NCI-H1048 (cell line): ENCODE measurements at regions not wholly inside any gene's neighbourhood (a gene's known extent, or its start where the extent isn't known, plus 50 kb on each side); places are given as distances from the start of the nearest gene placed in this dataset.

Experiments used
- DNase-seq: peaks from one replicate; lab custom pipeline; 2025; lab: John Stamatoyannopoulos, UW

DNA sequence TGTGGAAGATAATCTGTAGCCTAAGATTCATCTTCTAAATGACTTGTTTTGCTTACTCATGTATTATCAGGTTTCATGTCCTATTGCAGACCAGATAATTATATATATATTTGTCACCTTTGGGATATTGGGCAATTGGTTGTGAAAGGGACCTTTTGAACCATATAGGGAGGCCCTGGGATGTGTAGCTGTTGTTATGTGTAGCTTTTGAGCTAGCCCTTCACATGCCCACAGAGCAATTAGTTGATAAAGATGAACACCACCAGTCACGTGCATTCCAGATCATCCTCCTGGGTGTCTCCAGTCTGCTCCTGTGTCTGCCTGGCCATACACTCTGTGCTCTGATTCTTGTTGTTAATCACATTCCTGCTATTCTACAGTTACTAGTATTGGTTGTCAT lies 431.2 kb upstream of the FBXO33 start:
- no peak for DNase-seq

DNA sequence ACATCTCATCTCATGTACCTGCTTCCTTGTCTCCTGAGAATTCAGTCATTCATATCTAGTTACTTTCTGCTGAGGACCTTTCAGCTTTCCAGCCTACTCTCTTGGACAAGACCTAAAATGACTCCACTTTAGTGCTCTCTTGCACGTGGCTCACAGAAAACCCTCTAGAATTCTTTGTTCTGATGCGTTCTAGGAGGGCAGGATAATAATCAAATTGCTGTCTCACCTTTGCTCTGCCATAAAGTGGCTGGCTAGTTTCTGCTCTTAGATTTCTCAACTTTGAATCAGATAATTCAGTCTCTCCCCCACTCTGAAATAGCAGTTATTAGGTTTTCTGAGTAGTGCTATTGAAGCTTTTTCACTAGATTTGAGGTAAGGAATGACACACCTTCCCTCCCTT lies 429.5 kb upstream of the FBXO33 start:
- no peak for DNase-seq

DNA sequence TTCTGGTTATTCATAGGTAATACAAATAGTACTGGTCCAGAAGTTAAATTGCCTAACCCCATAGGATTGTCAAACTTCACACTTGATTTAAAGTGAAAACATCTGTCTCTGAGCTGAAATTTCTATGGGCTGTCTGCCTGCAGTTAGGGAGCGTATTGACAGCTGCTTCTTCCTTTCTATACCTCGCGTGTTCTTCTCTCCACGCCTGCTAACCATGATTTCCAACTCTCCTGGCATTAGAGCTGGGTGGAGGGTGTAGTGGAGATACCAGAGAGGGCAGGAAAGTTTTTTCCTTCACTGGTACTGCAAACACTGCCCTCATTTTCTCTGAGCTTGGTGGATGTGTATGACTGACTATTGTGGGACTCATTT lies 429.0 kb upstream of the FBXO33 start:
- DNase-seq, result no peak

DNA sequence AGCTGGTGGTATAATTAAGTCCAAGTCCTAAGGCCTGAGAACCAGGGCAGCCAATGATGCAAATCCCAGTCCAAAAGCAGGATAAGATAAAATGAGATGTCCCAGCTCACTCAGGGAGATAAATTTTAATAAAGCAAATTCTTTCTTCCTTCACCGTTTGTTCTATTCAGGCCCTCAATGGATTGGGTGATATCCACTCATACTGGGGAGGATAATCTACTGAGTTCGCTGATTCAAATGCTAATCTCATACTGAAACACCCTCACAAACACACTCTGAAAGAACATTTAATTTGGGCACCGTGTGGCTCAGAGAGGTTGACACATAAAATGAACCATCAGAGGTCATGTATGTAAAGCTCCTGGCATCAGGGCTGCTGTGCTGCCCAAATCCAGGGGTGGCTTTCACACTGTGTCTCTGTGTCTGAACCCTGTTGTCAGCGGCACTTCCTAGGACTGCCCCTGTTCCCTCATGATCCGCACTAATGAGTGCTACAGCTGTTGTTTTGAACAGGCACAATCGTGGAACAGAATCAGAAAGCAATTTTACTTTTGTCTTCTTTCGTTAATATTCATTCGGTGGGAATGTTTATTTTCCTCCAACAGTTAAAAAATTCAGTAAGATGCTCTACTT lies 428.5 kb upstream of the FBXO33 start:
- no peak for DNase-seq

DNA sequence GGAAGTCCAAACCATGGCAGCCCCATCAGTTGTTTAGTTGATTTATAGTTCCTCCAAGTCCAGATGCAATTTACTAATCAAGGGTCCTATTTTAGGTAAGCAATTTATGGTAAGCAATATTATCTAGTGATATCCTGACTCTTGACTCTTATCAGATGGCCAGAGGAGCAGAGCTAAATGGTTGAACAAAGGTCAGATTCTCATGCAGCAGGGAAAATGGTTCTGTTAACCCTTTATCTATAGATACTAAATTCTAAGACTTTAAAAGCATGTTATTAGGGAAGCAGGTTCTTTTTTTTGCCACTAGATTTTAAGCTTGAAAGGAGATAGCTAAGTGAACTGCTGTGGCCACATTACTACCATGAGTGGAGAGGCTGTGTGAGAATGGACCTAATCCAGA lies 427.1 kb upstream of the FBXO33 start:
- no peak for DNase-seq

DNA sequence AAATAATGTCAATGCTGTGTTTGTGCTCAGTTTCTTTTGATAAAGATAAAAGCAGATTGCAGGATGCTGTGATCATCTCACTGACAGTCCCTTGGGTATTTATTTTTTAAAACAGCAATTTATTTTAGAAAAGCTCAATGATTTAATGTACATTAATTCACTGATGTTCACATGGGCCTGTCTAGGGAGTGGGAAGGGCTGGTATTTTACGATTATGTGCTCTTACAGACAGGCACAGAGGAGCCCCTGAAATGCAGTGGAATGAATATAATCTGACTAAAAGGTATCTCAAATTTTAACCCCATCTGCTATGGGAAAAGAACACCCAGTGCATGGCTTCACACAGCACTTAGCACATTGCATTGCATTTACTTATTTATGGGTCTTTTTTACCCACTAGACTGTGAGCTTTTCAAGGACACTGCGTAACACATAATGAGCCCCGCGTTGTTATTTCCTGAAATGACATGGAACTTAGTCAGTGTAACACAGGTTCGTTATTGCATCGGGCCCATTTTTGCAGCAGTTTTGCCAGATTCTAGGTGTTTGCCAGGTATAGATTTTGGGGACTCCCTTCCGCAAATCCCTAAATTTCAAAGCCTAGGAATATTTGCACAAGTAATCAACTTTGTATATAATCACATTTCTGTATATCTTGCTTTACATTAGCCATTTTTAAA lies 425.3 kb upstream of the FBXO33 start:
- DNase-seq, result no peak

DNA sequence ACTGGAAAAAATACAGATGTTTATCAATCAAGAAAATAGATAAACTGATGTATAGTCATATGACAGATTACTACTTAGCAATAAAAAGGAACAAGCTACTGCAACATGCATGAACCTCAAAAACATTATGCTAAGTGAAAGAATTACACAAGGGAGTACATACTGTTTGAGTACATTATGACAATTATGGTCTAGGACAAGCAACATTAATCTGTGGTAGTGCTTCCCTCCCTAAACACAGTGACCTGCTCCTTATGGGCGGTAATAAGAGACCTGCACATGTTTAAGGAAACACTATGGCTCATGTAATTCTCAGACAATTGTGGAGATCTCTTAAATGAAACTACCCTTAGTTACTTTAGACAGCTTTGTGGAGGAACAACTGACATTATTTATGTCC lies 421.2 kb upstream of the FBXO33 start:
- no peak for DNase-seq

DNA sequence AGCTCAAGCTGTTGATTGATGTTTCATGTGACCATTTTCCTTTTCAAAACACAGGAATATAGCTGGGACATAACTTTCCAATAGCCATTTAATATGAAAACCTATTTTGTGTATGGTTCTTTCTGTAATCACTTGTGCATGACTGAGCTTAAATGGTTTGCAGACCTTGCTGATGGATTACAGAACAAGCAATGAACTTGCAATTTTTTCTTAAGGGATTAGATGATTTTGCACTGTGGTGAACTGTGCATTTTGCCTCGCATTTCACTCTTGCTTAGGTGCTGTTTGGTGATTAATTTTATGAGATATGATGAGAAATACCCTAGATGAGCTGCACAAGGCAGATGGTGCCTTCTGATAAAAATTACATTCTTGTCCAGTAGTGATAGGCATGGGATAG lies 419.0 kb upstream of the FBXO33 start:
- no peak for DNase-seq

DNA sequence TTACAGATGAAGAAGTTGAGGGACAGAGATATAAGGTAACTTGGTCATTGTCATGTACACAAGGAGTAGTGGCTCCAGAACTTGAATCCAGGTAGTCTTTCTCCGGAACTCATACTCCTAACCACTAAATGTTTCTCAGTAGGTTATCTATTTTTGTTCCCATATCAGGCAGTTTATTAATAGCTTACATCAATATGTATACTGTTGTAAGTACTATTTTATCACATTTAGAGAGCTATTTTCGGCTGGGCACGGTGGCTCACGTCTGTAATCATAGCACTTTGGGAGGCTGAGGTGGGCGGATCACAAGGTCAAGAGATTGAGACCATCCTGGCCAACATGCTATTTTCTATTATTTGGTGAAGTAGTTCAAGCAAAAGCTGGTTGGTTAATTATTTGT lies 415.6 kb upstream of the FBXO33 start:
- no peak for DNase-seq

DNA sequence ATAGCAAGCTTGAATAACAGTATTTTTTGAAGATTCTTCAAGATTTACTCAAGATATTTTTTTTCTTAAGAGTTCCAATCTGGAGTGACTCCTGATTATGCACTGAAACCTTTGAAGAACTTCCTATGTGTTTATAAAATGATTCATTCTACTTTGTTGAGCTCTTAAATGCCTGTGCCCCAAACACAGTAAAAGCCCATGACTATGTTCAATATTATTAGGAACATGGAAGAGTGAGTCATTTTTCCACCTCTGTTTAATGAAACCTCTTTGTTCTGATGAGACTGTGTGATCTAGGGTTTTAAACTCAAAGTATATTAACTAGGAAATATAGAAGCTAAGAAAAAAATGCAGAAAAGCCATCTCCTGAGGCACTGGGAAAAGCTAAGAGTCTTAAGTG lies 415.0 kb upstream of the FBXO33 start:
- DNase-seq, result no peak

DNA sequence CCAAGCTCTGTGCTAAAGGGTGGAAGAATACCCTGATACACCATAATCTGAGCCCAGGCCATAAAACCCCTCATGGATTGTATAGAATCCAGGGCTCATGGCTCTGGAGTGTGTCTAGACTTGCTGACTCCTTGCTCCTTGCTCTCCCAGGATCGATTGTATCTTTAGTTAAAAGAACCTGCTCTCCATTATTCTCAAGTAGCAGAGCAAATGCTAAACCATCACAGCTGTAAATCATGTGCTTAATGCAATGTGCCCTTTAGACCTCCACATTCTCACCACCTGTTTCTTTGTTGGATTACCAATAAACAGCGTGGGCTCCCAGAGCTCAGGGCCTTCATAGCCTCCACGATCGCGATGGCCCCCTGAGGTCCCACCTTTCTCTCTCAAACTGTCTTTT lies 411.6 kb upstream of the FBXO33 start:
- DNase-seq, result no peak

DNA sequence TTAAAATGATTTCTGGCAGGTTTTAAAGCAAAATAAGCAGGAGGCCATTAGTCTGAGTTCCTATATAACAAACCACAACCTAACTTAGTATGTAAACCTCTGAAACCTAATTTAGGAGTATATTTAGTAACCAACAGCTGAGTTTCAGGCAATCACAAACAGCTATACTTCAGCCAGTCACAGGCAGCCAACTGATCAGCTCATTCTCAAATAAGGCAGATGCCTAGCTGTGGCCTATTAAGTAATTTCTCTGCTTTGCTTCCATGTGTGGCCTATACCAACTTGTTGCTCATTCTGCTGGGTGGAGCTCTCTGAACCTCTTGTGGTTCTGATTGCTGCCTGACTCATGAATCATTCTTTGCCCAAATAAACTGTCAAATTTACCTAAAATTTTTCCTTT lies 408.9 kb upstream of the FBXO33 start:
- DNase-seq, result no peak

DNA sequence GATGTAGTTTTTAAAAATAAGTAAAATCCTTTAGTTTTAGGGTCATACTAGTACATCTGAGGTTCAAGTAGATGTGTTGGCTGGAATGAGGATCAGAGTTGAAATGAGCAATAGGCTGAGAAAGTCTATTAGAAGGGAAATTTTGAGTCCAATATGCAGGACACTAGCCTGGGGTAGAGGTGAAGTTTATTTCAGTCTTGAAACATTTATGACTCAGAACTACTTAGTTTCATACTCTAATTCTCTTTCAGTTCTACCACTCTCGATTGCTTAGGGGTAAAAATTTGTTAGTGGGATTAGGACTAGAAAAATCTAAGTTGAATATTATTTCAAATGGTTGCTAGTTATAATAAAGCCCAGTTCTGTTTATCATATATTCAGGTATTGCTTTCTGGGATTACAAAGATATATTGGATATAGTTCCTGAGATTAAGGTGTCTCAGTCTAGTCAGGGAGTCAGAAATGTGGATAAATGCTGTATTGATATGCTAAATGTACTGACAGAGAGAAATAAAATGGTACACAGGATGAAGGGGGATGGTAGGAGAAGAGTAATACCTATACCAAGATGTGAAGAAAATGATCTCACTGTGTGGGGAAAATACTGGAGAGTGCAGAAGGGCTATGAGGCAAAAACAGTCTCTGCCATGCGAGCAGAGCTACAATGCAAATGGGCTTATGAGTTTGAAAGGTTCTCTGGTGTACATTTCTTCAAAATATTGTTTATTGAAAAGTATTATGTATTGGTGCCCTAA lies 395.8 kb upstream of the FBXO33 start:
- no peak for DNase-seq

DNA sequence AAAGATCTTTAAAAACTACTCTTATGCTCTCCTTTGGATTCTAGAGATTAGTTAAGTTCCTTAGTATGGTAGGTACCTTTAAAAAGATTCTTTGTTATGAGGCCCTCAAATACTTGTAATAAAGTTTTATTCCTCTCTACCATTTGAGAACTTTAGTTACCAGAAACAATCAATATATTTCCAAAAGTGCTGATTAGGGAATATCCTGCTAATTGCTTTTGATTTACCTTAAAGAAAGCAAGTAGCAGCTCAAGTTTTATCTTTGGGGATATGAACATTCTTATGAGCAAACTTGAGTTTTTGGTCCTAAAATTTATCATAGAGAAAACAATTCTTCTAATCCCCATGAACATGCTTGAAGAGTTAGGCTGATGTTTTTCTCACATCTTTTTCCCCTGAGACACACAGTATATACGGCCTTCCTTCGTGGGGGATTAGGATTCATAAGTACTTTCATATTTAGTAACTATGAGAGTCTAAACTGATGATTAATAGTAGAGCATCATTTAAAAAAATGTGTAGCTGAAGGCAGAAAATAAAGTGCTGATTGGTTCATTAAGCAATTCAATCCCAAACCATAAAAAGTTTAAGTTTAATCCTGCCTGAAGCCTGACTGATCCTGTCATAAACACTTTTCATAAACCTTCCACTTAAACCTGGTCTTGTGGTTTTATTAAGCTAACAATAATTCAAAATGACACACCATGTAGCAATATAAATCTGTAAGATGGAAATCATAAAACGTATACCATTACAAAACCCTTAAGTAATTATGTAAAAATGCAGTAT lies 380.5 kb upstream of the FBXO33 start:
- DNase-seq, result no peak

DNA sequence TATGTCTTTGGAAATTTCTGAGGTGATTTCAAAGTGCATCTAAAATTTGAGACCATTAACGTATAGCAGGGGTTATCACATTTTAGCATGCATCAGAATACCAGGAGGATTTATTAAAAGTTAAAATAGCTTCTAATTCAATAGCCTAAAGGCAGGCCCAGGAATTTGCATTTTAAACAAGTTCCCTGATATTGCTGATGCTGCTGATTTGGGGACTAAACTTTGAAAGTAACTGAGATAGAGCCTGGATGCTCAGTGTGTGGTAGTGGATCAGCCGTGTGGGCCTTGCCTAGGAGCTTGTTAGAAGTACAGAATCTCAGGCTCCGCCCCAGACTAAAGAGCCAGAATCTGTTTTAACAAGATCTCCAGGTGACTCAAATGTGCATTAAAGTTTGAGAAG lies 375.0 kb upstream of the FBXO33 start:
- DNase-seq, result no peak

DNA sequence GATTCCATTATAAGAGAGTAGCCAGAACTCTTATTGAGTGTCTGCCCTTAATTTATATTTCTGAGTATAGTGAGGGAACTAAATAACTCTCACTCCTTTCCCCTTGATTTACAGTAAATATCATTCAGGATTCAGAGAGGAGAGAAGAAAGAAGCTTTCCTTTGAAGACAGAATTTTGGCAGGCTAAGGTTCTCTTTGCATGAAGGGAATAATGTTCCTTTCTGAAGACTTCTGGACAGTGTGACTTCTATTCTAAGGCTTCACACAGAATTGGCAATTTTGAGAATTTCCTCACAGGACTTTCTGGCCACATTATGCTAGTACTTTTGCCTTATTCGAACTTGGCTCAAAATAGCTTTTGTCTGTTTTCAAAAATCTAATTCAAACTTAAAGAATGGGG lies 352.2 kb upstream of the FBXO33 start:
- no peak for DNase-seq

DNA sequence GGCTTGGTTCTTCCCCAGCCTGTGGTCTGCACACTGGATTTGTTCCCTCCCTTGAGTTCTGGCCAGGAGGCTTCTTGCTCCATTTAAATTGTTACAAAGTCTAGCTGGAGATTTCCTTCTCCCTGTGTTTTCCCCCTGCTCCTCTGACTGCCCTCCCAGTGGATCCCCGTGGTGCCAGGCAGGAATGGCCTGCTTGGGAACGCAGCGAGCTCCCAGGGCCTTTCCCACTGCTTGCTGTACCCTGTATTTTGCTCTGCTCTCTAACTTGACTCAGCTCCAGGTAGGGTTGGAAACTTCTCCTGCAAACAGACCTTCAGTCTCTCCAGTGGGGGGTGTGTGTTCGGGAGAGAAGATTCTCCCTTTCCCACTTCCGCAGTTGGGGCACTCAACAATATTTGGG lies 349.2 kb upstream of the FBXO33 start:
- DNase-seq, result no peak

DNA sequence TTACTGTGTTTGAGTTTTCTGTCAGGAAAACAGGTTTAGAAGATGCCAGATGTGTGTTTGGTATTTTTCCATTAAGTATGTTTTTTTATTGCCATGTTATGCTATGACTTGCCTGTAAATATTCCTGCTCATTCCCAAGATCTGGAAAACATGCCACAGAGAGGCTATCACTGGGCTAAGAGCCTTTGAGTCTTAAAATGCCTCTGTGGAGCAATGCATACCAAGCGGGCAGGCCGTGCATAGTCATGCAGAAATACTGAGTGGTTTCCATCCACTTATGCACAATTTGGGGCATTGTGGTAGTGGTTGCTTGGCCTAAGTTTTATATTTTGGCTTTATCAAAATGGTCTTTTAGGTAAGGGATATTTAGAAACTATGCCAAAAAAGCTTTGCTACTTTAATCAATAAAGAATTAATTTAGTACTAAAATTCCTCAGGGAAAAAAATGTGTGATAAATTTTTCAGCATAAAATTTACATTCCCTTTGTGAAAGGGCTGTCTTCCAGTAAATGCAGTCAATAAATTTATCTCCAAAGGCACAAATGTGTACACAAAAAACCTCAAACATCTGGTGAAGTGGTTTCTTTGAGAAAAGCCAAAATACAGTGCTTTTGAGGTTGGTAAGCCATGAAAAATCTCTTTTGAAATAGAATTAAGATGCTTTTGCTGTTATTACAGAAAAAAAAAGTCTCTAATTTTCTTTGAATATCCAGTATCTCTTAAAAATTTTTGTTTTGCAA lies 341.3 kb upstream of the FBXO33 start:
- DNase-seq, result no peak

DNA sequence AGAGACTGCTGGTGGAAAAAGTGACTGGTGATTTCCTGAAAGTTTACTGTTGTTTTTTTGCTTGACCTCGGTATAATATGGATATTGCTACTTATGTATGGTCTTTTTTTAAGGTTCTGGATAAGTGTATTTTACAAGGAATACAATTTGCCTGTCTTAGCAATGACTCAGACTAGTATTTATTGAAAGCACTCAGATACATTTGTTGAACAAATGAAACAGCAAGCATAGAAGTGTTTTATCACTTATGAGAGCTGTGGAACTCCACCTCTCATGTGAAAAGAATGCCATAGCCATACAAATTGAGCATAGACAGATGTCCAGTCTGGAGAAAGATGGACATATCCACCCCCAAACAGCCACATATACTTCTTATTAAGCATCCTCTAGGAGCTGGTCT lies 340.4 kb upstream of the FBXO33 start:
- DNase-seq, result no peak

DNA sequence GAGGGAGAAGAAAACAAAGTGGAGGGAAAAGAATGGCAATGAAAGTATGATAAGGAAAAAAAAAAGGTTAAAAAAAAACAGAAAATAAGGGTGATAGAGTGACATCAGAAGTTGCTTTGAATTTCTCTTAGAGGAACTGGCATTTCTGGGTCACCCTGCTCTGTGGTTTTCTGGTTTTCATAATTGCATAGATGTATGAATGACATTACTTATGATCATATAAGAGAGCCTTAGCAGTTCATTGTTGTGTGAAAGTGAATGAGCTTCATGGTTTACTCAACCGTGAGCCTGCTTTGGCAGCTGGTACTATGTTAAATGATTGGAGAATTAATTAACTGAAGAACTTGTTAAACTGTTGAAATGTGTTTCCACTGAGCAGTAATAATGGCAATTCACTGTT lies 336.4 kb upstream of the FBXO33 start:
- DNase-seq, result no peak

DNA sequence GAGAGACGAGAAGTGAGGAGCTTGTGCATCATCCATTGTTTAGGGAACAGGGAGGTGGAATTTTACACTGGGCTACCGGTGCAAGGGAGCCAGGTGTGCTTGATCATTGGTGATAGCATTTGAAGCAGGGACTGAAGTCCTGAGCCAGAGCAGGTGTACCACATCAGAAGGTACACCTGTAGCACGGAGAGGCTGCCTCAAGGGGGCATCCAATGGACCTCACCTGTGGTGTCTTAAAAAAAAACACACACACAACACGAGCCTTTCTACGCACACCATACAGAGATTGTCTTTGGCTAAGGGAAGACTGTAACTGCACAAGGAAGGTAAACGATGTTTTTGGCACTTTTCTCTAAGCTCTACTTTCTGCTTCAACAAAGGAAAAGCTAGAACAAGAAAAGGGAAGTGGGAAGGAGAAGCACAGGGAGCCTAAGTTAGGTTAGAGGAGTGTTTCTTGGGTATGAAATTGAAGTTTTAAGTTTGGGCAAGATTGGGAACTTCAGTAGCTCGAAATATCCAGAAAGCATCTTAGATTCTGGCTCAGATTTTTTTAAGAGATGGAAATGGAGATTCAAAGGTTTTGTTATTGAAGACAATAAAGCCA lies 334.3 kb upstream of the FBXO33 start:
- no peak for DNase-seq

DNA sequence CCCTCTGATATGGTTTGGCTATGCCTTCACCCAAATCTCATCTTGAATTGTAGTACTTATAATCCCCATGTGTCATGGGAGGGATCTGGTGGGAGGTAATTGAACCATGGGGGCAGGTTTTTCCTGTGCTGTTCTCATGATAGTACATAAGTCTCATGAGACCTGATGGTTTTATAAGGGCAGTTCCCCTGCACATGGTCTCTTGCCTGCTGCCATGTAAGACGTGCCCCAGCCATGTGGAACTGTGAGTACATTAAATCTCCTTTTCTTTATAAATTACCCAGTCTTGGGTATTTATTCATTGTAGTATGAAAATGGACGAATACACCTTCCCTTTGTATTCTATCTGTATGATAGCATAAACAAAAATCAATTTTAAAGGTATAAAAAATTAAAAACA lies 333.4 kb upstream of the FBXO33 start:
- no peak for DNase-seq
